CD4-positive, alpha-beta T cell treated with Interleukin-15 for 1 hour (primary cell): ENCODE measurements at regions not wholly inside any gene's neighbourhood (a gene's known extent, or its start where the extent isn't known, plus 50 kb on each side); places are given as distances from the start of the nearest gene placed in this dataset.

ENCODE experiments used
- DNase-seq: peaks from one replicate; pipeline ENCODE4 v3.0.0-alpha.2; 2020

DNA sequence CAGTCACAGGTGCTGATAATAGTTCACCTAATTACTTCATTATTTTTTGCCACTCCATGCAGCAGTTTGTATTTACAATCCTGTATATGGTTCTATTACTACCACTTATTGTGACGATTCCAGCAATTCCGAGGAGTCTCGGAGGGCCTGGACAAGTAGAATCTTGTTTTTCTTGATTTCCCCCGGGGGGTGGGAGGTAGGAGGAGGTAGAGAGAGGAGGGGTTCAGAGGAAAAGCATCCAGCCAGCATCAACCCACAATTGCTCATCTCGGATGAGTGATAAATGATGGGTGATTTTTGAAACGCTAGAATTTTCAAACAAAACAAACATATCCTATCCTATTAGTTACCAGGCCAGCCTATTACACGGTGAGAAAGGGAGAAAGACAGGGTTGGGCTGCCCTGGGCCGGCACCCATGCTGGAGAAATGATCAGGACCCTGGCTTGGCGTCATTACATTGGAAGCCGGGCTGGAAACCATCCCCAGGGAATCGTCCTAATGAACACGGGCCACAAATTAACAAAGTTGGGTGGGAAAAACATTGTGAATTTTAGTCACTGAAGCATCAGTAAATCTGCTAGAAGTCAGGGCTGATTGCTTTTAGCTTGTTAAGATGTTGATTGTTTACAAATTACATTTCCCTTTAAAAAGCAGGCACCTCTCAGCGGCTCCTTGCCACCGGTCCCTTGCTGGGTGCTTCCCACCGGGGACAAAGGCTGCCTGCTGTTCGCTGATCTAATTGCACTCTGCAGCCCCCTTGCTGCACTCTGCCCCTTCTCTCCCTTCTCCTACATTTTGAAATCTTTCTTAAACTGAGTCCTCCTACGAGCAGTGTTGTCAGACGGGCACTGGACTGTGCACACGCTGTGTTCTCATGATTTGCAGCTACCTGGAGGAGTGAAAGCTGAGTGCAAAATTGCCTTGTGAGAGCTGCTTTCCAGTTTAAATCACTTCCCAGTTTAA is 95.5 kb downstream of the FAM204A start:
- DNase-seq: no peak

DNA sequence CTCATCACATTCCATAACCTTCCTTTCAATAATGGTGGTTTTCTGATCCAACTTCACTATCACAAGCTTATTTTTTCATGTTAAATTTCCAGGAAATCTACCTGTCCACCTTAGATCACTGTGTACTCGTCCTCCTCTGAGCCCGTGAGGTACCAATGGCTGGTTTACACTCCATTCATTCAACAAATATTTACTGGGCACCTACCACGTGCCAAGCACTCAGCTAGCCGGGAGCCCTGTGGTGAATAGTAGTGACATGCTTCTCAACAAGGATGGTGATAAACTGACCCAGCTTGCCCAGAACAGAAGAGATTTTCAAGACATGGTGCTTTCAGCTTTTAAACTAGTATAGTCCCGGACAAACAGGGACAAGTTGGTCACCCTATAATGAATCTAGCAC is 98.2 kb downstream of the FAM204A start:
- DNase-seq: no peak

DNA sequence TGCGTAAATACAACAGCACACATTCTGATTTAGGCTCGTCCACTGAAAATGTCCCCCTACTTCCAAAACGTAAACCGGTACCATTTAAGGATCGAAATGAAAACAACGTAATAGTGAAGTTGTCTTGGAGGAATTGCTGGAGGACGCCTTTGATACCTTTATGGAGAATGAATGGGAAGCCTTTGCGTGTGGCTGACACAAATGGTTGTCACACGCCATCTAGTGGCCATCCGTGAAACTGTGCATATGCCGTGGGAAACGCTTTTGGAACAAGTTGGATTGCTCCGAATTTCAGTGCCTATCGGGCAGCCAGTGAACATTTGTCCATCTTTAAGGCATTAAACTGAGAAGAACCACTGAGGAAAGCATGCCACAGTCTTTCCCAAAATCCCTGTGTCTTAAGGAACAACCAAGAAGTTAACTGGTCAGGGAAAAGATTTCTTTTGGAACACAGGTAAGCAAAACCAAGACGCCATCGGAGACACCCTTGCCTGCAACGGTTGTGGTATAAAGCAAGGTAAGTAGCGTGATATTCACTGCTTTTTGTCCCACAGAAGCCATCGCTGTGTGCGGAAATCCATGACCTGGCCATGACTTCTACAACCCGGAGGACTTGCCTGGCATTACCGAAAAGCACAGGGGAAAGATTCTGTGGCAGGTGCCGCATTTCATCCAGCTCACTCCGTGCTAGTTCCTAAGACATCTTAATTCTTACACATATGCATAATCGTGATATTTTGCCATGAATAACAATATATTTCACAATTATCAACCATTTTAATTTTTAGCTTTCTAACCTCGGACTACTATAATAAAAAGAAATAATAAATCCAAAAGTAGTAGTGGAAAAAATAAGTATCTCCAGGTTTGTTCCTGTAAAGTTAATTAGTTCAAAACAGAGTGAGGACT is 100.6 kb downstream of the FAM204A start:
- peak; percentile 49 for DNase-seq

DNA sequence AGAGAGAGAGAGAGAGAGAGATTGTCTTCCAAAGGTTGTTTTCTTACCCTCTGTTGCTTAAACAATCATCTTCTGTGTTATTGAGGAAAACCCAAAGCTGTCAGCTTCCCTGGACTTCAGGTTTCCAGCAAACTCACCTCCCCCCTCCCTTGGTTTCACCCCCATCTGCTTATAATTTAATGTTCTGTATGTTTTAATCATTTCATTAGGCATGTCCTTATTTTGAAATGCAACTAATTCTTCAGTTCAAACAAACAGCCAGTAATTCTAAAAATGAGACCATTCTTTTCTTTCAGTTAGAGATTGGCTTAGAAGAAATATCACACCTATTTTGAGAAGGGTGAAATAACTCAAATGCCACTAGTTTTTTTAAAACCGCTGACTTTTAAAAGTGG is 102.9 kb downstream of the FAM204A start:
- no peak for DNase-seq

DNA sequence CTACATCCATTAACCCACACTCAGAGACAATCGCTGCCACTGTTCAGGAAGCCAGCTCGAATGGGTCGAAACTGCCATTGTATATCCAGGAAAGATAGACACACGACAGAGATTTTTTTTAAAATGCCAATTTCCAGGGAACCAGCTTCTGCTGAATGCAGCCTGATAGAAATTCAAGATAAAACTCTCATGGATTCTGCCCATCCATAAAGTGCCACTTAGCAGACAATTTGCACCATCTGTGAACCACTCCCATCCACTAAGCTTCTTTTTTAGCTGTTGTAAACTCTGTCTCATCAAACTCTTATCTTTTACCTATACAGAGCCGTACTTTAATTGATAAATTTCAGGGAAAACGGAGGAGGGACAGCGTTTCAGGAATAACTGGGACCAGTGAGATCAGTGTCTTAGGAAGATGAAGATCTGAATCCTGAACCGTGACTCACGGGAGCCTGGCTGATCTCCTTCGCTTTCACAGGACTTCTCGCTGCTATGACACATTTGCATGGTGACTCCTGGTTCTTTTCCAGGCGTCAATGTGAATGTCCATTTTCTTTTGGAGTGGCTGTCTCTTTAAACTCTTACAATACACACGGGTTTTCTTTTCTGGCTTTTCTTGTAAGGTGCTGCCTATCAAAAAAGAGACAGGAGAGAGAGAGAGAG is 103.4 kb downstream of the FAM204A start:
- no peak for DNase-seq

DNA sequence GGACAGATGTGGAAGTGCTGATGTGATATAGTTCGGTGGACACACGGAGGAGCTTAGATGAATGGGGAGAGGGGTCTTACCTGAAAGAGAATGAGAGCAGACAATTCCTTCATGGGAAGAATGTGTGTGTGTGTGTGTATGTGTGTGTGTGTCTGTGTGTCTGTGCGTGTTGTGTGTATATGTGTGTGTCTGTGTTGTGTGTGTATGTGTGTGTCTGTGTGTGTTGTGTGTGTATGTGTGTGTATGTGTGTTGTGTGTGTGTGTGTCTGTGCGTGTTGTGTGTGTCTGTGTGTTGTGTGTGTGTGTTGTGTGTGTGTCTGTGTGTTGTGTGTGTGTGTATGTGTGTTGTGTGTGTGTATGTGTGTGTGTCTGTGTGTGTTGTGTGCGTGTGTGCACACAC is 104.2 kb downstream of the FAM204A start:
- no peak for DNase-seq

DNA sequence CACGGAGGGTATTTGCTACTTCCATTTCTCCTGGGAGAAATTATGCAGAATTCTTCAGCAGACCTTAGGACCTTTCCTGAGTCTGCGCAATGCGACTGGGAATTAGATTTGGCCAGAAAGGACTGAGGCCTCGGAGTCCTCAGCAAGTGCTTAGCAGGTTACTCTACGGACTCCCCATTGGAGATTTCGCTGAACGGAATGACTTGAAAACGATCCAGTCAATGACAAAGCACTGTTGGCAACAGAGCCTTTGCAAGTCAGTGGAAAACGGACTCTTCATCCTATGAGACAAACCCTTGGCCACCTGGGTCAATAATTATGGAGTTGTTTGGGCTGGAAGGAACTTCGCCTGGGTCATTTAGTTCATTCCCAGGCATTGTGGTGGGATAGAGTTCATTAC is 107.4 kb downstream of the FAM204A start:
- no peak for DNase-seq

DNA sequence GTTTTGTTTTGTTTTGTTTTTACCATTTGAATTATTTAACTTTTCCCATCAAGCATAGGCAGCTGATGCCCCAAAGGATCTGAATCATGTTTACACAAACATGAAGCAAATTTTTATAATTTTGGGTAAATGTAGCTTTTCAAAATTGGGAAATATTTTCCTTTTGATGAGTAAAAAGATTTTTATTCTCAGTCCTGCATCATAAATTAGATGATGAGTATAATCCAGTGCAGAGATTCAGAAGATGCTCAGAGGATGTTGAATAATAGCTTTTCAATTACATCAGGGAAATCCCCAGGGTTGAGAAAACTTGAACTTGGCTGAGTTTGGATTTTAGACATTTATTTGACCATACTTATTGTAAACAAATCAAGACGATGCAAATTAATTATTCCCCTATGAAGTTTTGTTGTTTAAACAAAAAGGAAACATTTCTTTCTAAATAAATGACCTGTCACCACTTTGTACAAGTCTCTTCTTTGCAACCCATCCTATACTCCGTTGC is 121.7 kb downstream of the FAM204A start:
- no peak for DNase-seq

DNA sequence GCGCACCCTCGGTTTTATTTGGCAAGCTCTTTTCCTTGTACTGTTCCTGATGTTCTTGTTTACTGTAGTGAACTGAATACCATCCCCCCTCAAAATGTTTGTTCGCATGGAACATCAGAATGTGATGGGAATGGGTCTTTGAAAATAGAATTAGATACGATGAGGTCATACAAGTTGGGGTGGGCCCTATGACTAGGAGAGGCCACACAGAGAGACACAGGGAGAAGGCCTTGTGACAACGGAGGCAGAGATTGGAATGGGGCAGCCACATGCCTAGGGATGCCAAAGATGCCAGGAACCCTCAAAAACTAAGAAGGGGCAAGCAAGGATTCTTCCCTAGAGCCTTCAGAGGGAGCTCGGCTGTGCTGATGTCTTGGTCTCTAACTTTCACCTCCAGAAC is 123.6 kb downstream of the FAM204A start:
- DNase-seq: no peak

DNA sequence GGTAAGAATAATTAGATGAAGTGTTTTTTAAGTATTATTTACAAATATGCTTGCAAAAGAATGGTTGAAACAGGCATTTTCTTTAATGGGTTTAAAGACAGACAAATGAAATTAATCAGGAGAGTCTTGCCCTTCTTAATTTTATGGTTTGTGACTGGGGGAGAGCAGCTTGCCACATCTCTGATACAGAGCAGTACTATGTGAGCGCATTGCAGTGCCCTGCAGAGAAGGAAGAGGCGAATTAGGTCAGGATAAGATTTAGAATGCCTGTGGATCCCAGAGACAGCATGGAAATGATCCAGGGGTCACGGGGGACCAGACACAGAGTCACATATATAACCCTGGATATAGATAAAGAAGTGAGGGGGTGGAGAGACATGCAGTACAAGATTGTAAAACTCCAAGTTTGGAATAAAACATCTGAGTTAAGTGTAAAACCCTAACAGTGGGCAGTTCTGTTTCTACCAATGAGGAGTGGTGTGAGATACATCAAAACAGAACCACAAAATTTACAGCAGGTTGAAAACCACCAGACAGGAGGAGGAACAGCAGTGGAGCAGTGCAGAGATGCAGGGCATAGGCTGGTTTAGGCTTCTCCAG is 125.5 kb downstream of the FAM204A start:
- DNase-seq: no peak

DNA sequence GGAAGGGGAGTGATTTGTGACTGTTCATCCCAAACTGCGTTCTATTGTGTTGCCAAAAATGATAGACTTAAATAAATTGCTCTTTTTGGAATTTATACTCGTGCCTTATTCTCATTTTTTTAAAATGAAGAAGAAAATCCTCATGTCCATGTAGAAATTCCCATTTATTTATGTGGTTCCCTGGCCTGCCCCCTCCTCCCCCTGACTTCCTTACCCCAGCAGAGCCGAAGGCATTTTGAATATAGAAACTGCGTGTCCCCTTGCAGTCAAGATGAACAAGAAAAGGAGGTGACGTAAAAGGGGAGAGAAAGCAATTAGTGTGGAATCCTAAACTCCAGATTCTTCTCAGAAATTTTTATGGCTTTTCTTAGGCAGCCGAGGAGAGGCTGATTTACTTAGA is 126.1 kb downstream of the FAM204A start:
- DNase-seq: no peak

DNA sequence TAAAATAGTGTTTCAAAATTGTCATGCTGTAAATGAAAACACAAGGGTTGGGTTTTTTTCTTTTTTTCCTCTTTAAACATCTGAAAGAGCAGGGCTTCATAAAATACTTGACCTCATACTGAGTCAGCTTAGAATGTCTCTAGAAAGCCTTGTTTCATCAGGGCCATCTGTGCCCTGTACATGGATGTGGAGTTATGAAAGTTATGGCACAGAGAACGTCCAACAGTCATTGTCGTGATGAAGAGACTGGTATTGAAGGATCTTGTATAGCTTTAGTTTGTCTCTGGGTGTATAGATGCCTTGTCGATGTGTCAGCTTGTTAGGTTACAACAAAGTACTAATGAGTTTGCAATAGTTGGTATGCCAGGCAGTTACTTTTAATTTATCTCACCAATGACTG is 127.3 kb downstream of the FAM204A start:
- DNase-seq: no peak

DNA sequence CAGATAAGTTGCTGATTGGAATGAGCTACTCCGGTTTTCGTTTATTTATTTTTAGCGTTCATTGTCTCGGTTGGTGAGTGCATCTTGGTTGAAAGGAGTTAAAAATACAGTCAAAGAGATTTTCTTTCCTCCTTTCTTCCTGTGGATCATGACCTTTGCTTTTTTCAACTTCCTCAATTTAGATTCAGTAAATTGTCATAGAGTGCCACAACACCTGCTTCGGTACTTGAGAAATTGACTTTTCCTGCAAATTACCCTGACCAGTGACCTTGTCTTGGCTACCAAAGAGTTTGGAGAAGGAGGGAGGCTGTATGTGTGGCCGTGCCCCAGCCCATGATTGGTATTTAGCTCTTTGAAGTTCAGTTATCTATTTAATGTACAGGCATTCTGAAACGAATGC is 128.7 kb downstream of the FAM204A start:
- DNase-seq: no peak

DNA sequence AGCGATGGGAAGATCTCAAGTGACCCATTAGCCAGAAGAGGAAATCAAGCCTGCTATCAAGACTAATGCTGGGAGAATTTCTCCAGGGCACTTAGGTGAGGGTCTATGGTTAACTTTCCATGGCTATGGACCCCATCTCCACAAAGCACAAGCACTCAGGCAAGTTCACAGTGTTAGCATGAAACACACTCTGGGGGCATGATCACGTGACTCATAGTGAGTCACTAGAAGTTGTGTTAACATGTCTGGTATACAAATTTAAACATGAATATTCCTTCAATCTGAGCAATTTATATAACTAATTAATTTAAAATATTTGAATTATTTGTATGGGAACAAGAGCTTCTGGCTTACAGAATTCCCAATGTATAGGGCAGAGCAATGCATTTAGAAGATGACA is 131.8 kb downstream of the FAM204A start:
- DNase-seq: no peak

DNA sequence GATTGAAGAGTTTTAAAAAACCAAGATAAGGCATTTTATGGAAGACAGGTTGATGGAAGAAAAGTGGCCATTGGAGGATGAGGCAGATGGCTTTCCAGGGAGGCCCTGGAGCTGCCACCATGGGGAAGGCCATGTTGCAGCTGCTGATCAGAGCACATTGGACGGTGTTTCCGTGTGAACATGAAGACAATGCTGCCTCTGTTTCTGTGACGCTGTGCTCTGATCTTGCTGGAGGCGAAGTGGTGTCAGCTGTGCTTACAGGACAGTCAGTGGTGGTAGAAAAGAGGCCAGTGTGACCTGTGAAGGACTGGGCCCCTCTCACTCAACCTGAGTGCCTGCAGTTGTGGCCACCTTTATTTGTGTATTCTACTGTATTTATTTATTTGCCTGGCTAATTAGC is 132.9 kb downstream of the FAM204A start:
- no peak for DNase-seq

DNA sequence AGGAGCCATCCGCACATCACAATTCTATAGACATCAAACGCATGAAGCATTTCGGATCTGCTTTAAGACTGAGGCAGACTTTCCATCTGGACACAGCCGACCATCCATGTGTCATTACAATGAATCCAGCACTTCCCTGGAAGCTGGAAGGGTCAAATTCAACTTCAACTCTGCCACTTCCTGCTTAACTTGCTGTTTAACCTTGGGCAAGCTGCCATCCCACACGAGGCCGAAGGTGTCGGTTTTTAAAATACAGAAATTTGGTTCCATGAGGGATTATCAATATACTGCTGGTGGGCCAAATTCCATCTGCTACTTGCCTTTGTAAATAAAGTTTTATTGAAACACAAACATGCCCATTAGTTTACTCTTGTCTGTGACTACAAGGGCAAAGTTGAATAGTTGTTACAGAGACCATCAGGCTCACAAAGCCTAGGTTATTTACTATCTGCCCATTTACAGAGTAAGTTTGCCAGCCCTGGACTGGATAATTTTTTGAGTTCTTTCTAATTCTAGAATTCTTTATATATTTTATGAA is 134.6 kb downstream of the FAM204A start:
- DNase-seq: no peak

DNA sequence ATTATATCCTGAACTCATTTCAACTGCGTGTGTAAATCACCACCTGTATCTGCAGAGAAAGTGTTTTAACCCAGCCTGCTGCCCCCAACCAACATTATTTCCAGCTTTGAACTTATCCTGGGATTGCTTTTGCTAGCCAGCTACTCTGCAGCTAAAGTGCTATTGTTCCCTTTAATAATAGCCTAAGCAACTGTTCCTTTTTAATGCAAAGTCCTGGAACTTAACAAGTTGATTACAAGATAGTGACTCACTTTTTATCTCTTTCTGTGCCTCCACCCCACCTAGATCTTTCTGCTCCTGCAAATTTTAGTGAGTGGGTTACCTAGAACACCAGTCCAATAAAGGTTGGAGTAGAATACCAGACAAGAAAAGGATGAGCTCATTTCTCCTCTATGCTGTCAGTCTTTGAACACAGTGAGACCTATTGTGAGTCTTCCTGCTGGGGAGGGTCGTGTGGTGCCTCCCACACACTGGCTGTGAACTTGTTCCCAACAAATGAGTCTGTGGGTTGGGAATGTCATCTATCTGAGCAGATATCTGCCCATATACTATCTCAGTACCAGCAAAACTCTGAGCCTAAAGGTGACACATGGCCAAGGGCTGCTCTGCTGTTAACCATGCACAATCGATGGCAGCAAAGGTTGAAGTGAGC is 137.7 kb downstream of the FAM204A start:
- DNase-seq: no peak

DNA sequence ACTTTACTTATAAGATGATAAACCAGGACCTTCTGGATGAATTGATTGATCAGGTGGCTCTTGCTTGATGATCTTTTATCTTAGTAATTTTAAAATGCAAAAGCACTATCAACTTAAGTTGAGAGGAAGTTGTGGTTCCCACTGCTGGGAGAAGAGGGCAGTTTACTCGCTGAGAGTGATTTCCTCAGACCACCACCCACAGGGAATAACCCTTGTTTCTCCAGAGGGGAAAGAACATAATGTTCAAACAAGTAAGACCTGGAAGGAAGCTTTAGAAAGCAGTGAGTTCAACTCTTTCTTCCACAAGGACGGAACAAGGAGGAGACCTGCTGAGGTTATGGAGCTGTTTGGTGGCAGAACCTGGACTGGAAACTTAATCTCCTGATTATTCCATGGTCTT is 138.7 kb downstream of the FAM204A start:
- no peak for DNase-seq

DNA sequence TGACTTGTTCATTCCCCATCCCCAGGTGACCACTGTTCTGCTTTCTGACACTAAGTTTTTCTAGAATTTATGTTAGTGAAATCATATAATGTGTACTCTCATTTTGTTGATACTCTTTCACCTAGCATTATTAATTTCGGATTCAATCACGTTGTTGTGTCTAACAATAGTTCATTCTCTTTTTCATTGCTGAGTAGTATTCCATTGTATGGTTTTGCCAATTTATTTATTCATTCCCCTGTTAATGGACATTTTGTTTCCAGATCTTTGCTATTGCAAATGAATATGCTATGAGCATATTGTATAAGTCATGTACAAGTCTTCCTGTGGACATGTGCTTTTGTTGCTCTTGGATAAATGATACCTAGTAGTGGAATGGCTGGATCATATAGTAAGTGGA is 146.4 kb downstream of the FAM204A start:
- no peak for DNase-seq

DNA sequence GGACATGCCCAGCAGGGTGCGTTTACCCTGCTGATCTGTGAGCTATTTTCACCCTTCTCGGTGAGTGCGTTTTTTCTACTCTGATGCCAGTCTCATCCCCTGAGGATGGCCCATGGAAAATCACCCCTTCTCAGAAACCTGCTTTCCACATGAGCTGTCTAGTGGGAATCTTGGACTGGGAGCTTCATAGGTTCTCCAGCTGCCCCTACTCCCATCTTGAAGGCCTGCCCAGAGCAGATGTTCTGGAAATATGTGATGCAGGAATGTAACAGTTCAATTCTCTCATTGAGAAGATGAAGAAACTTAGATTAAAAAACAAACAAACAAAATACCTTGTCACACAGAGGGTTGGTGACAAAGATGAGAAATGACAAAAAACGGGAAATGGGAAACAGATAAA is 146.9 kb upstream of the RAB11FIP2 start:
- no peak for DNase-seq

DNA sequence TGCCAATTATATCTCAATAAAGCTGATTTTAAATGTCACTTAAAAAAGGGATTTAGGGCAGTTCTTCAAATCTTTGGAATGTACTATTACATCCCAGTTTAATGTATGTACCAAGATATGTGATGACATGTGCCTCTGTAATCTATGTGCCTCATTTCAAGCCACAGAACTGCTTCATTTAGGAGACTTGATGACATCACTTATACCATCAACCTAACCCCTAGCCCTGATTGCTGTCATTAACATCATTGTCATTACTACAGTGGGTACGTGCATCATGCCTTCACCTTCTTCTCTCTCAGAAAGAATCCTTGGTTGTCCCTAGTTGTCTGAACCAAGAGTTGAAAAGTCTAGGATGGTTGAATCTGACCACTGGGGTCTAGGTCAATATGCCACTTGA is 134.3 kb upstream of the RAB11FIP2 start:
- DNase-seq: no peak

DNA sequence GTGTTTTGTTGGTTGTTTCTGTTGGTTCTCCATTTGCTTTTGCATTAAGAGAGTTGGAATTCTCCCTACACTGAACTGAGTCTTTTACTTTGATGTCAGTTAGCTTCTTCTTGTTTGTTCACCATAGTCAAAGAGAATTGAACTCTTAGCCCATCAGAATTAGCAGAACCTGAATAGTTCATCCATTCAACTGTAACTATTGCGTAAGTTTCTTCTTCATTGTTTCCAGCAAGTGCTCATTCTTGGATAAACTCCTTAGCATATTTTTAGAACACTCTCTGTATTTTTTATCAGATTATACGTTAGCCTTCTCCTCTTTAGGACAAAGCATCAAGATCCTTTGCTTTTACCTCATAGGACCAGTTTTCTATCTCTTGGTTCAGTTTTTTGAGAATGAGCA is 128.4 kb upstream of the RAB11FIP2 start:
- DNase-seq: no peak
